Ovary (tissue), 7 donors: ENCODE measurements at regions not wholly inside any gene's neighbourhood (a gene's known extent, or its start where the extent isn't known, plus 50 kb on each side); places are given as distances from the start of the nearest gene placed in this dataset.

Experiments
- DNase-seq, 5 donors: peaks; one replicate each; pipeline ENCODE4 v3.0.0-alpha.2; 2019 to 2020
- H3K27ac ChIP-seq, 2 donors: fragments of 200-600 bp; one replicate each; pipeline versions ENCODE4 v1.5.1 to v1.8.0; 2019 to 2022
- H3K27me3 ChIP-seq: fragments of 200-600 bp; one replicate; pipeline ENCODE4 v1.8.0; 2022
- H3K36me3 ChIP-seq: fragments of 200-600 bp; sonication (generic); one replicate; pipeline ENCODE4 v1.5.1; 2019
- H3K4me1 ChIP-seq: one replicate; pipeline ENCODE4 v1.8.1; 2013; ENCODE audit warnings: mild to moderate bottlenecking, moderate library complexity; ENCODE audit not compliant: insufficient read depth
- H3K4me3 ChIP-seq: fragments of 200-600 bp; sonication (generic); one replicate; pipeline ENCODE4 v1.5.1; 2017
- H3K9me3 ChIP-seq, 2 donors: fragments of 200-600 bp in 1 of 2; sonication (generic) in 1 of 2; one replicate each; pipeline versions ENCODE4 v1.5.1 to v1.8.1; 2013 to 2019; ENCODE audit warnings: mild to moderate bottlenecking in 1 of 2, moderate library complexity in 1 of 2
- EP300 ChIP-seq: sonication (generic); formaldehyde crosslinking; IDR thresholded peaks from one replicate; pipeline ENCODE4 v1.6.1; 2017; ENCODE audit warnings: antibody characterized with exemption
- POLR2A ChIP-seq: fragments of 450-650 bp; IDR thresholded peaks from one replicate; pipeline ENCODE4 v1.6.1; 2017; ENCODE audit warnings: antibody characterized with exemption, mild to moderate bottlenecking, moderate library complexity
- WGBS, 3 donors: extraction: QIAGEN DNeasy Blood & Tissue Kit in 1 of 3; methylation state at CpG; one replicate each; pipeline versions ENCODE4 v1.1.5 to v1.1.7; 2013 to 2017; 5-methylcytosine and 5-hydroxymethylcytosine counted together
- intact Hi-C, 4 donors: fragments of 100-400 bp; cut with DNase I; formaldehyde crosslinking; loops; one replicate each; pipeline versions ENCODE4 v1.11.0 to v1.15.1; 2022 to 2023
- TF ChIP-seq, protein P1 (sequence below), 3 donors: fragments of 450-650 bp in 2 of 3; fragments of 200-600 bp in 1 of 3; IDR thresholded peaks; one replicate each; pipeline versions ENCODE4 v1.5.1 to v1.8.0; 2016 to 2022; ENCODE audit warnings: antibody characterized with exemption in 3 of 3, mild to moderate bottlenecking in 1 of 3
- donor health status: DM: no; HTN: no; CAD: no; lungs with moderate emphysema.
- donor health status: DM: no; HTN: no; CAD: no.
- donor health status: Bipolar disorder and iron deficiency.
- donor health status: DM: no; HTN: no; CAD: no.
- donor health status: DM: yes; HTN: yes; CAD: no.

DNA sequence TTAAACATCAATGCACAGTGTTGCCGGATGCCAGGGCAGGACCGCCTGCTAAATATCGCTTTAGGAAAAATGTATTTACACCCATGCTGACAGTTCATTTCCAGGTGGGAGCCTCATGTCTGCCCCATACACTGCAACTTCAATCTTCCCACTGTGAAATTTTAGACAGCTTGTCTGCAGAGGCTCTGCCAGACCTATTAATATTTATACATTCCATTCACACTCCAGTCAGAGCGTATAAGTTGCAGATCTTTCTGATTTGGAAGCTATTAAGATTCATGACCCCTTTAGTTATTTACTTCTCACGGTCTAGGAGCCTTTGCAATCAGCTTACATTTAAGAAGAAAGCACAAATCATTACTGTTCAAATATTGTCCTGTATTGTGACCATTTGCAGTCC is 357.4 kb downstream of the ATP23 start:
- no peaks in the 10 kb centered on the region for H3K9me3 ChIP-seq
- TF ChIP-seq, protein P1, sequence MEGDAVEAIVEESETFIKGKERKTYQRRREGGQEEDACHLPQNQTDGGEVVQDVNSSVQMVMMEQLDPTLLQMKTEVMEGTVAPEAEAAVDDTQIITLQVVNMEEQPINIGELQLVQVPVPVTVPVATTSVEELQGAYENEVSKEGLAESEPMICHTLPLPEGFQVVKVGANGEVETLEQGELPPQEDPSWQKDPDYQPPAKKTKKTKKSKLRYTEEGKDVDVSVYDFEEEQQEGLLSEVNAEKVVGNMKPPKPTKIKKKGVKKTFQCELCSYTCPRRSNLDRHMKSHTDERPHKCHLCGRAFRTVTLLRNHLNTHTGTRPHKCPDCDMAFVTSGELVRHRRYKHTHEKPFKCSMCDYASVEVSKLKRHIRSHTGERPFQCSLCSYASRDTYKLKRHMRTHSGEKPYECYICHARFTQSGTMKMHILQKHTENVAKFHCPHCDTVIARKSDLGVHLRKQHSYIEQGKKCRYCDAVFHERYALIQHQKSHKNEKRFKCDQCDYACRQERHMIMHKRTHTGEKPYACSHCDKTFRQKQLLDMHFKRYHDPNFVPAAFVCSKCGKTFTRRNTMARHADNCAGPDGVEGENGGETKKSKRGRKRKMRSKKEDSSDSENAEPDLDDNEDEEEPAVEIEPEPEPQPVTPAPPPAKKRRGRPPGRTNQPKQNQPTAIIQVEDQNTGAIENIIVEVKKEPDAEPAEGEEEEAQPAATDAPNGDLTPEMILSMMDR (IDR thresholded peaks at IDR 0.05) = no peak
- no peak for TF ChIP-seq POLR2A
- TF ChIP-seq EP300 = no peak
- no peaks in the 10 kb centered on the region for H3K27me3 ChIP-seq
- intact Hi-C loops = no loop called here
- no peak overlapping the region for H3K27ac ChIP-seq
- H3K4me3 ChIP-seq = no peak overlapping the region
- WGBS, 3 donors = 79 to 88% (median 81%) methylated on average over 5 of the region's 5 CpGs
- no peak for DNase-seq
- H3K36me3 ChIP-seq = no peaks in the 10 kb centered on the region
- H3K4me1 ChIP-seq = peaks cover 2% of the 10 kb centered on the region

DNA sequence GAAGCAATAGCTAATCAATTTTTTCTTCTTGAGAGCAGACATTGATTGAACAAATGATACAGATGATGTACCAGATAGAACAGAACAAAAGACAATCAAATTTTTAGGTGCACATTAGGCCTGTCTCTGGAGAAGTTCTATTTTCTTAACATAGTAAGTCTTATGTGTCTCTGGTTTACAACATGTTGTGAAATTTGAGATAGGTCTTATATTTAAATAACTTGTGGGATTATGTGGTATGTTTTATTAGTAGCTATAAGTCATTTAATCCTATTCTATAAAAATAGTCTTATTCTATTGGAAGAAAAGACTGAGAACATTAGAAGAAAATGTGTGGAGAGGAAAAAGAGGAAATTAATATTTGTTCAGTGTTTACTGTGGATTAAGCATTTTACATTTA is 358.0 kb downstream of the ATP23 start:
- no peak for TF ChIP-seq EP300
- TF ChIP-seq, protein P1 (IDR thresholded peaks at IDR 0.05) = no peak
- TF ChIP-seq POLR2A = no peak
- no peaks in the 10 kb centered on the region for H3K9me3 ChIP-seq
- no peaks in the 10 kb centered on the region for H3K36me3 ChIP-seq
- DNase-seq = no peak
- no peak overlapping the region for H3K27ac ChIP-seq
- H3K27me3 ChIP-seq = no peaks in the 10 kb centered on the region
- H3K4me1 ChIP-seq = peaks cover 2% of the 10 kb centered on the region
- no peak overlapping the region for H3K4me3 ChIP-seq
- intact Hi-C loops = no loop called here

DNA sequence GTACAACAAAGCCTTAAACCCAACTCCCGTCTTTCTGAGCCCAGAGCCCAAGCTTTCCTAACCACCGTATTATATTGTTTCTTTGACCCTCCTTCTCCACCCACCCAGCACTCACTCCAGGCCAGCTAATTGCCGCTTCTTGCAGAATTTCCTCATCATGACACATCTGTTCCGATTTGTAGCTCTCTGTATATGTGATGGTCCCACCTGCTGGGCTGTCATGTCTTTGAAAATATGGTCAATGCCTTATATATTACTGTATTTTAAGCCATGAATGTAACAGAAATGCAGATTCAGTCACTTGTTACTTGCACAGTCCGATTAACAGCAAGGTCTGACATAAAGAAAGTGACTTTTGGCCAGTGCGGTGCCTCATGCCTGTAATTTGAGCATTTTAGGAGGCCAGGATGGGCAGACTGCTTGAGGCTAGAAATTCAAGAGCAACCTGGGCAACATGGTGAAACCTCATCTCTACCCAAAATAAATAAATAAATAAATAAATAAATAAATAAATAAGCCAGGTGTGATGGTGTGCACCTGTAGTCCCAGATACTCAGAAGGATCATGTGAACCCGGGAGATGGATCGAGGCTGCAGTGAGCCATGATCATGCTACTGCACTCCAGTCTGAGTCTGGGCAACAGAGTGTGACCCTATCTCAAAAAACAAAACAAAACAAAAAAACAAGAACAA is 359.8 kb downstream of the ATP23 start:
- Histone ChIP-seq H3K27ac (no peak overlapping the region), H3K9me3 (no peaks in the 10 kb centered on the region)
- intact Hi-C loops = no loop called here

DNA sequence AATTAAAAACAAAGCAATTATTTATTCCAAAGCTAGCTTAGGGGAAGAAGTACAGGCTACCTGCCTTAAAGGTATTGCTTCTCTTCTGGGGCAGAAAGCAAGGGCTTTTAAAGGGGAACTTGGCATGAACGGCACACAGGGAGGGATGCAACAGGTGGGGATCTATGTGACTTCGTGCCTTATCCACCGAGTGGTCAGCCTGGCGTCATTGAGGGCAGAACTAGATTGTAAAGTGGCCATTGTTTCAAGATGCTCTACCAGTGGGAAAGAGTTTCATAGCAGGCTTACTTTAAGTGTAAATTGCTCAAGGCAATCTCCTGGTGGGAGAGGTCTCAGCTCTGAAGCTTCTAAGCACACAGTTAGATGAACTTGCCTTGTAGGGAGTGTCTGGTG is 360.4 kb downstream of the ATP23 start:
- intact Hi-C loops = no loop called here
- Histone ChIP-seq H3K4me3 (no peak overlapping the region), H3K36me3 (no peaks in the 10 kb centered on the region), H3K27ac (no peak overlapping the region), H3K9me3 (no peaks in the 10 kb centered on the region), H3K27me3 (no peaks in the 10 kb centered on the region), H3K4me1 (peaks cover 2% of the 10 kb centered on the region)
- 90 to 93% (median 92%) methylated on average over 4 of the region's 4 CpGs for WGBS, 3 donors
- no peak for DNase-seq
- no peak for TF ChIP-seq EP300
- TF ChIP-seq POLR2A = no peak
- TF ChIP-seq, protein P1 (IDR thresholded peaks at IDR 0.05) = no peak

More for the DNA sequence above, 359.8 kb downstream of the ATP23 start:
- H3K4me3 ChIP-seq = no peak overlapping the region
- no peak for TF ChIP-seq EP300
- TF ChIP-seq POLR2A = no peak
- TF ChIP-seq, protein P1 (IDR thresholded peaks at IDR 0.05) = no peak
- DNase-seq = no peak
- 94% methylated on average over 8 of the region's 8 CpGs for WGBS, 3 donors
- no peaks in the 10 kb centered on the region for H3K27me3 ChIP-seq
- peaks cover 2% of the 10 kb centered on the region for H3K4me1 ChIP-seq
- H3K36me3 ChIP-seq = no peaks in the 10 kb centered on the region
